B cell (primary cell): ENCODE measurements at regions not wholly inside any gene's neighbourhood (a gene's known extent, or its start where the extent isn't known, plus 50 kb on each side); places are given as distances from the start of the nearest gene placed in this dataset.

ENCODE experiments used
- ATAC-seq: fragments of 200-7000 bp; cut with Tn5 transposase; one replicate; pipeline ENCODE4 v1.10.0; 2021; ENCODE audit warnings: low read depth, mild to moderate bottlenecking, moderate number of reproducible peaks, moderate library complexity
- CTCF ChIA-PET: fragments of 350-600 bp; sonication (Branson Sonifier 250); formaldehyde crosslinking; loops from one replicate; lab custom pipeline; 2021; ENCODE audit warnings: antibody characterized with exemption, inconsistent platforms; lab: Charles Lee
- POLR2A ChIA-PET: fragments of 350-600 bp; sonication (Branson Sonifier 250); formaldehyde crosslinking; loops from one replicate; lab custom pipeline; 2021; ENCODE audit warnings: antibody characterized with exemption; lab: Charles Lee
- DNase-seq: peaks from one replicate; pipeline ENCODE4 v3.0.0; 2013
- H2AFZ ChIP-seq: 2 replicates; pipeline ENCODE4 v1.6.1; 2012; ENCODE audit warnings: mild to moderate bottlenecking, low read depth, low read length; ENCODE audit not compliant: insufficient read depth, poor library complexity, severe bottlenecking
- H3K27ac ChIP-seq, 2 donors: 1 replicate in 1 of 2; 2 replicates in 1 of 2; pipeline ENCODE4 v1.5.1; 2012 to 2013; ENCODE audit warnings: low read length in 2 of 2, mild to moderate bottlenecking in 2 of 2, moderate library complexity in 1 of 2
- H3K27me3 ChIP-seq, 4 experiments: fragments of 200-600 bp in 1 of 4; sonication (generic) in 1 of 4; replicated peaks in 1 of 4; 1 replicate in 2 of 4; 2 replicates in 2 of 4; pipeline versions ENCODE4 v1.6.1 to v1.7.0; 2013 to 2016; ENCODE audit warnings: low read length in 3 of 4, mild to moderate bottlenecking in 2 of 4, mixed read lengths in 1 of 4, moderate library complexity in 1 of 4; ENCODE audit not compliant: insufficient read depth in 4 of 4, control insufficient read depth in 3 of 4; ENCODE audit errors: control extremely low read depth in 1 of 4
- H3K36me3 ChIP-seq, 2 experiments: replicated peaks in 1 of 2; 1 replicate in 1 of 2; 2 replicates in 1 of 2; pipeline versions ENCODE4 v1.6.1 to v1.7.1; 2013; ENCODE audit warnings: low read length in 1 of 2; ENCODE audit not compliant: insufficient read depth in 2 of 2, control insufficient read depth in 1 of 2; ENCODE audit errors: control extremely low read depth in 1 of 2, extremely low read depth in 1 of 2
- H3K4me1 ChIP-seq, 2 donors: fragments of 200-600 bp in 1 of 2; sonication (generic) in 1 of 2; 1 replicate in 1 of 2; 2 replicates in 1 of 2; pipeline versions ENCODE4 v1.5.1 to v1.6.1; 2013 to 2017; ENCODE audit warnings: low read length in 2 of 2; ENCODE audit not compliant: control insufficient read depth in 2 of 2, insufficient read depth in 2 of 2
- H3K4me2 ChIP-seq: replicated peaks from 2 replicates; pipeline ENCODE3; 2012; ENCODE audit warnings: mild to moderate bottlenecking, low read depth, low read length; ENCODE audit not compliant: poor library complexity, severe bottlenecking
- H3K4me3 ChIP-seq, 5 experiments: fragments of 200-600 bp in 1 of 5; sonication (generic) in 1 of 5; 1 replicate in 3 of 5; 2 replicates in 2 of 5; pipeline versions ENCODE4 v1.5.1 to v1.7.0; 2011 to 2016; ENCODE audit warnings: low read length in 4 of 5, mild to moderate bottlenecking in 4 of 5, low read depth in 2 of 5, control low read depth in 1 of 5, moderate library complexity in 1 of 5; ENCODE audit not compliant: insufficient read depth in 1 of 5; ENCODE audit errors: control extremely low read depth in 1 of 5, extremely low read depth in 1 of 5
- H3K79me2 ChIP-seq: fragments of 200-600 bp; sonication (generic); one replicate; pipeline ENCODE4 v1.6.0; 2016; ENCODE audit warnings: low read length; ENCODE audit not compliant: control insufficient read depth, insufficient read depth
- H3K9ac ChIP-seq: fragments of 200-600 bp; sonication (generic); 2 replicates; pipeline ENCODE4 v1.6.1; 2017; ENCODE audit warnings: mild to moderate bottlenecking, low read length, moderate library complexity
- H3K9me3 ChIP-seq, 3 donors: one replicate each; pipeline versions ENCODE4 v1.6.1 to v1.7.1; 2013; ENCODE audit warnings: low read length in 2 of 3; ENCODE audit not compliant: control insufficient read depth in 2 of 3, insufficient read depth in 1 of 3; ENCODE audit errors: control extremely low read depth in 1 of 3
- H4K20me1 ChIP-seq: 2 replicates; pipeline ENCODE4 v1.6.0; 2012; ENCODE audit warnings: mild to moderate bottlenecking, low read length; ENCODE audit not compliant: insufficient read depth, control insufficient read depth, poor library complexity, severe bottlenecking
- H3K27ac Mint-ChIP-seq: one replicate; pipeline ENCODE4 v1.8.0; 2021; ENCODE audit warnings: mixed read lengths
- H3K27me3 Mint-ChIP-seq: one replicate; pipeline ENCODE4 v1.8.0; 2021; ENCODE audit warnings: mixed read lengths
- H3K4me1 Mint-ChIP-seq: one replicate; pipeline ENCODE4 v1.8.0; 2021; ENCODE audit warnings: mixed read lengths
- H3K4me3 Mint-ChIP-seq: one replicate; pipeline ENCODE4 v1.8.0; 2021; ENCODE audit warnings: mixed read lengths
- H3K9me3 Mint-ChIP-seq: one replicate; pipeline ENCODE4 v1.8.0; 2022; ENCODE audit warnings: mixed read lengths; ENCODE audit not compliant: insufficient read depth
- CTCF ChIP-seq: fragments of 200-600 bp; IDR thresholded peaks from one replicate; pipeline ENCODE4 v1.8.0; 2022; ENCODE audit warnings: antibody characterized with exemption, mild to moderate bottlenecking
- EZH2 ChIP-seq: IDR thresholded peaks from 2 replicates; pipeline ENCODE4 v1.6.1; 2012; ENCODE audit warnings: borderline replicate concordance, low read depth, mild to moderate bottlenecking, moderate library complexity, low read length; ENCODE audit not compliant: insufficient read depth, poor library complexity, severe bottlenecking
- WGBS: methylation state at CpG from one replicate; pipeline ENCODE4 v1.1.5; 2013; ENCODE audit warnings: missing lambda C conversion rate; ENCODE audit not compliant: insufficient coverage; 5-methylcytosine and 5-hydroxymethylcytosine counted together
- intact Hi-C: fragments of 100-400 bp; cut with micrococcal nuclease; formaldehyde crosslinking; loops from one replicate; pipeline ENCODE4 v1.10.0; 2022

DNA sequence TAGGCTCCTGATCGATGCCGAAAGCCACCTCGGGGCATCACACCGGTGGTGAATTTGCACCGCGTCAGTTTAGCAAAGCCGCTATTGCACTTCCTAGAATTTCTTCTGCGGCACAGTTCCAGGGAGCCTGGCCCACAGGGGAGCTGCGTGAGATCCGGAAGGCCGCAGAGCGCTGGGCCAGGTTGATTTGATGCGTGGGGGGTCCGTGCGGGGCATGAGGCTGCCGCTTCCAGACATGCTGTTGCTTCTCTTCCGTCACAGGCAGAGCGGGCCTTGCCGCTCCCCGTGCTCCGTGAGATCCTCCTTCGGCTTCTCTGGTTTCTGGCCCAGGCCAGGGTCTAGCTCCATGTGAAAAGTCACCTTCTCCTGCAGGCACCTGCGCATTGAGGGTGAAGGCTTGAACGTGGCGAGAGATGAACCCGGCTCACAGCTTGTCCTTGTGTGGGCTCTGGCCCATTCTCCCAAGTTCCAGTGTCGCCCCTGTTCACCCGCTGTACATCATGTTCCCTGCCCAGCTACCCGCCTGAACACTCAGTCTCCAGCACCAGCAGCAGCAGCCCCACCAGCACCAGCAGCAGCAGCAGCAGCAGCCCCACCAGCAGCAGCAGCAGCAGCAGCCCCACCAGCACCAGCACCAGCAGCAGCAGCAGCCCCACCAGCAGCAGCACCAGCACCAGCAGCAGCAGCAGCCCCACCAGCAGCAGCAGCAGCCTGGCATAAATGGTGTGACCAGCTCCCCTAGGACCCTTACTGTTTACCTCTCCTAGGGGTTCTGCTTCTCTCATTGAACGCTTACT lies 131.2 kb downstream of the TRIML1 start:
- no peak overlapping the region for H3K4me3 Mint-ChIP-seq
- Histone ChIP-seq H4K20me1 (no peaks in the 10 kb centered on the region), H3K4me3 (no peak overlapping the region), H3K36me3 (no peaks in the 10 kb centered on the region), H3K27ac (no peak overlapping the region), H3K9me3 (peaks cover 0 to 21% (median 0%) of the 10 kb centered on the region in 3 donors), H3K4me1 (no peaks in the 10 kb centered on the region), H3K4me2 (no peak overlapping the region), H3K79me2 (no peaks in the 10 kb centered on the region), H3K27me3 (no peaks in the 10 kb centered on the region), H2AFZ (no peak overlapping the region), H3K9ac (no peak overlapping the region)
- TF ChIP-seq CTCF (no peak), EZH2 (no peak)
- intact Hi-C loops, result no loop called here
- ChIA-PET CTCF (no interaction called here), POLR2A (no interaction called here)
- H3K9me3 Mint-ChIP-seq, result peaks cover 3% of the 10 kb centered on the region
- 95% methylated on average over 29 of the region's 30 CpGs for WGBS
- ATAC-seq (no peak), DNase-seq (no peak)
- H3K4me1 Mint-ChIP-seq, result no peaks in the 10 kb centered on the region
- no peak overlapping the region for H3K27ac Mint-ChIP-seq
- no peaks in the 10 kb centered on the region for H3K27me3 Mint-ChIP-seq

DNA sequence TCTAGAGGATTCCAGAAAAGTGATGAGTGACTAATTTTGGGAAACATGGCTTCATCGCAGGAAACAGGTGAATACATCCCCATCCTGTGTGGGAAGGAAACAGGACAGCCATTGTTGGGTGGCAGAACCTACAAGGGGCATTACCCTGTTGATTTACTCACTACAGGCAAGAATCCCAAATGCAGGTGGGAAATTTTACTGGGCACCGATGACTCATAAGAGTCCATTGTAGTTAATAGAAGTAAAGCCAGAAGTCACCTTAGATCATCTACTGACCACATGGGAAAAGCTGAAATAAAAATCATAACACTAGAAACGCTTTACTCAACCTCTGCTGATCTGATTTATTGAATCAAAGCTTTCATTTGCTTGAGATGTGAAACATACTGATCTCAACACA lies 136.4 kb downstream of the TRIML1 start:
- no peak overlapping the region for H3K4me2 ChIP-seq
- no peaks in the 10 kb centered on the region for H4K20me1 ChIP-seq
- H3K4me1 ChIP-seq, result no peaks in the 10 kb centered on the region
- H3K36me3 ChIP-seq, result no peaks in the 10 kb centered on the region
- DNase-seq, result no peak
- Mint-ChIP-seq H3K4me1 (no peaks in the 10 kb centered on the region), H3K27me3 (no peaks in the 10 kb centered on the region), H3K4me3 (no peak overlapping the region), H3K9me3 (no peaks in the 10 kb centered on the region), H3K27ac (no peak overlapping the region)
- ChIA-PET POLR2A (no interaction called here), CTCF (no interaction called here)
- H3K27ac ChIP-seq, result no peak overlapping the region
- no CpG with 5 or more reads among the region's 3 CpGs for WGBS
- H3K79me2 ChIP-seq, result no peaks in the 10 kb centered on the region
- TF ChIP-seq EZH2, result no peak
- no peak for TF ChIP-seq CTCF
- no peak for ATAC-seq
- no peak overlapping the region for H2AFZ ChIP-seq
- peaks cover 0 to 12% (median 0%) of the 10 kb centered on the region in 3 donors for H3K9me3 ChIP-seq
- intact Hi-C loops, result no loop called here
- H3K9ac ChIP-seq, result no peak overlapping the region
- H3K27me3 ChIP-seq, result no peaks in the 10 kb centered on the region
- H3K4me3 ChIP-seq, result no peak overlapping the region
